DMS153 (cell line): ENCODE measurements at regions not wholly inside any gene's neighbourhood (a gene's known extent, or its start where the extent isn't known, plus 50 kb on each side); places are given as distances from the start of the nearest gene placed in this dataset.
"Not testable (repeated sequence)": the region's sequence is repeated elsewhere in the genome, so short reads cannot be mapped to it uniquely, and the experiment has no call there.

ENCODE experiments used
- DNase-seq: peaks from one replicate; lab custom pipeline; 2025; lab: John Stamatoyannopoulos, UW

DNA sequence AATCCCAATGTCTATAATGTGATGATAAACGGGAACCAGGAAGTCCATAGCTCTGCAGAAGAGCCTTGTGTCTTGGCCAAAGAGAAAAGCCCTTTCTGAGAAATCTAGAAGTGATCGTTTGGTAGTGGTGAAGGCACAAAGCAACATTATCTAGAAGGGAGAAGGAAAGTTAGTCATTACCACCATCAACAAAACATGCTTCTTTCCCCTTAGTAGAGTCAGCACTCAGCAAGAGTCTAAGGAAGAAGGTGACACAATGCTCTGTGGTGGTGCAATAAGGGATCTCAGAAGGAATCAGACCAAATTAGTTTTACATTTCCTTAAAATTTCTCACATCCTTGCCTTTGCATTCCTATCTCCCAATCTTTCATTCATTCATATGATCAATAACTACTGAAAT, 134.4 kb upstream of the PRDX6 start:
- DNase-seq = no peak

DNA sequence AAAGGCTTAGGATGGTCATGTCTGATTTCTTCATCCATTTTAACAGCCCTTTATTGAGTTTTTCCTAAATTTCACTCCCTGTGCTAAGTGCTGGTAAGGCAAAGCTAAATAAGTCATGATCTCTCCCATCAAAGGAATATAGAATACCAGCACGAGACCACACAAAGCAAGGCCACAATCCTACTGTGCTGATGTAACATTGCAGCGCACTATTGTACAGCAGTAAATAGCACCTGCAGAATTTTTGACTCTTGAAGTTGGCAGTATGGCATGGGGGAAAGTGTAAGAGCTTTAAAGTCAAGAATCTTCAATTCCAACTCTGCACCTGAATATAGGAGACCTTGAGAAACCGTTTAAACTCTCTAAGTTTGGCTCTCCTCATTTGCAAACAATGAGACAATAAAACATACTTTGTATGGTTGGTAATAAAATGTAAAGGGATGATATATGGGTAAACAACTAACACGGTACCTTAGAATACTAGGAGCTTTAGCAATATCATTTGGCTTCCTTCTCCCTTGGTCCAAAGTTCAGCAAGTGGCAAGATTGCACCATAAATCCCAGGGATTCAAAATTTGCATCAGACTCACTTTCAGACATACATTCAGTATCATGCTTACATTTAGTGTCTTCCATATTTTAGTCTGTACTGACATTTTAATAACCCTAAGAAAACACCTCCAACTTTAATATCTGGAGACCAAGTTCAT, 132.9 kb upstream of the PRDX6 start:
- no peak for DNase-seq

DNA sequence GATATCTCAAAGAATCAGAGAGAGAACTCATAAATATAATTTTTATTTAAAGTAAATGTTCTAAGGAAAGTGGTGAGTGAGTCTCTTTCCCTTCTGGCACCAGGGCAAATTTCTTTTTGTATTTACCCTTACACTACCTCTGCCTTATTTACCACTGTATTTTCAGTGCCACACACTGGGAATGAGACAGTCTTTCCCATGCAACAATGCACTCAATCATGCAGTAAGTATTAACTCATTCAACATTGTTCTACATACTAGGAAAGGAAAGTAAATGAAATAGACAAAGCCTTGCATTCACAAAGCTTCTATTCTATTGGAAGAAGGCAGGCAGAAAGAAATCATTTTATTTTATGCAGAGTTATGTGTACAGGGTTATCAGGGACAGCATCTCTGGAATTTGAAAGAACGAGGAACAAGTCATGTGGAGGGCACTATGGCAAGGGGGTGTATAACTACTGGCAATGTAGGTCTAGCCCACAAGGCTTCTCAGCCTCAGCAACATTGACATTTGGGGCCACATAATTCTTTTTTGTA, 129.8 kb upstream of the PRDX6 start:
- no peak for DNase-seq

DNA sequence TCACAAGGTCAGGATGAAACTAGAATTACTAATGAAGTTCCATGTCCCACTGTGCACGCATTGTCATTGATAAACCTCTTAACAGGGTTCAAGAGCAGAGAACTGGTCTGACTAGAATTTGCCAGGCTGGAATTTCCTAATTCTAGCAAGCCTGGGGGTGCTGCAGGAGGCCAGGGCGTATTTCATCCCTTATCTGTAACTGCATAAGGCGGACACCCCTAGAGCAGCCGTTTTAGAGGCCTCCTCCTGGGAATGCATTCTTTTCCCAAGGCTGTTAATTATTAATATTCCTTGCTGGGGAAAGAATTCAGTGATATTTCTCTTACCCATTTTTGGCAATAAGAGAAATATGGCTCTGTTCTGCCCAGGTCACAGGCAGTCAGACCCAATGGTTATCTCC, 124.5 kb upstream of the PRDX6 start:
- not testable (repeated sequence) for DNase-seq

DNA sequence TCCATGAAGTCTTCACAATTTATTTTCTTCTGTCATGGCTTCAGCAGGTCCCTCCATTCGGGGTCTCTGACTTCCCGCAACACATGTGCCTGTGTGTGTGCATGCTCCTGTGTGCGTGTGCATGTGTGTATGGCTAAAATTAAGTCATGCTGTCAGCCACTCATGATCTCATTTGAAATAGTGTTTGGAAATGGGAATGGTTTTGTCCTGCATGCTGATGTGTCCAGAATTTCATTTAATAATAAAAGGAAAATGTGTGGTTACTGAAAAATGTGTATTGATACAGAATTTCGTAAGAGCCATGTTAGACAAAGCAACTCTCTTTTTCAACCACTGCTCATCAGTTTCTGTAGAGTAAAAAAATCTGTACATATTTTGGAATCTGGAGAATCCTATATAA, 123.8 kb upstream of the PRDX6 start:
- no peak for DNase-seq

DNA sequence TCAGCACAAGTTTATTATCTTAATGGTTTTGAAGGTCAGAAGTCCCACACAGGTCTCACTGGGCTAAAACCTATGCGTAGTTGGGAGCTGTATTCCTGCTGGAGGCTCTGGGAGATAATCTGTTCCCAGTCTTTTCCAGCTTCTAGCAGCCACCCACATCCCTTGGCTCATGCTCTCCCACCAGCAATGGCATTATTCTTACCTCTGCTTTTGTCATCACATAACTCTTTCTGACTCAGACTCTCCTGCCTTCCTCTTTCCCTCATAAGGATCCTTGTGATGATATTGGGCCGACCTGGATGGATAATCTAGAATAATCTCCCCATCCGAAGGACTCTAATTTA, 122.2 kb upstream of the PRDX6 start:
- no peak for DNase-seq

DNA sequence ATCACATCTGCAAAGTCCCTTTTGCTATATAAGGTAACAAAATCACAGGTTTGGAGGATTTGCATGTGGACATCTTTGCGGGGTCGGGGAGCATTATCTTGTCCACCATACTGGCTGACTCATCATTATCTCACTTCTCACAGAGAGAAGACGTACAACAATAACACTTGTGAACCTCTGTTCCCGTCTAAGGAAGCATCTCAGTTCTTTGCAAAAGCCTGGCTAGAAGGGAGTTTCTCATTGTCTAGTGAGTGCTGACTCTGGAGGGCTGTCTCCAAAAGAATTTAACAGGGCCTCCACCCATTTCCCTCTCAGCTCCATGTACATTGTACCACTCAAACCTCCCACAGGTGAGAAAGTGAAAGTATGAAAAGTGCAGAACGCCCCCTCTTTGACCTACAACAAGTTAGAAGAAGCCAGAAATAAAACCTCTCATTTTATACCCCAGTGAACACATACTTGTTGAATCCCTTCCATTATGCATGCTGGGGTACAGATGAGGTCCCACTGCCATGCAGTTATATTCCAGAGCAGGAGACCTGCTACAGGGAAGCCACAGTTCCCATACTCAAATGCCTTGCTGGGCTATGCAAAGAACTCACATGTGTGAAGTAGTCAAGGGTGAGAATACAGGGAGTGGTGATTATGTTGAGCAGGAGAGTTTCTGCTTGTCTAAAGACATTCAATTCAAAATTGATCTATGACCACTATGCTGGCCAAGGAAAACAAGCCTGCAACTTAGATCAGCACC, 121.7 kb upstream of the PRDX6 start:
- no peak for DNase-seq

DNA sequence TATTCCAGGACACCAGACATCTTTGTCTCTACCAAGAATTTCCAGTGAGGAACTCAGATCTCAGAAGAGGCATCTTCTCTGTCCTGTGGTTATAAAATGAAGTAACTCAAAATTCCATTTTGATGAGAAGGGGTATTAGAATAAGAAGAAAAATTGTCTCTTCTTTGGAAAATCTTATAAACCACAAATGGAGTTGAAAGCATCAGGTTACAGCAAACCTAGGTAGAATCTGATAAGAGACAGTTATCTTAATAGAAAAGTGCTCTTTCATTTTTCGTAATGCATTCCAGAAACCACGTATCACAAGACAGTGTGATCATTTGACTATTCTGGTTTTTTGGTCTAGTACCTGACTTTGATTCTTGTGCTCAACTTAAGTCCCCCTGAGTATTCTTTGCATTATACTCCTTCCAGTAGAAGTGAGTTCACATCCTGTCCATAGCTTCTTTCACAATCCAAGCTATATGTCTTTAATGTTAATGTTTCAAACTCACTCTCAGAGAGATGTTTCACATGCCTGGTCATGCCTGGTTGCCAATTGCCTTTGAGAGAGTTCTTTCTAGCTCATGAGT, 120.9 kb upstream of the PRDX6 start:
- no peak for DNase-seq

DNA sequence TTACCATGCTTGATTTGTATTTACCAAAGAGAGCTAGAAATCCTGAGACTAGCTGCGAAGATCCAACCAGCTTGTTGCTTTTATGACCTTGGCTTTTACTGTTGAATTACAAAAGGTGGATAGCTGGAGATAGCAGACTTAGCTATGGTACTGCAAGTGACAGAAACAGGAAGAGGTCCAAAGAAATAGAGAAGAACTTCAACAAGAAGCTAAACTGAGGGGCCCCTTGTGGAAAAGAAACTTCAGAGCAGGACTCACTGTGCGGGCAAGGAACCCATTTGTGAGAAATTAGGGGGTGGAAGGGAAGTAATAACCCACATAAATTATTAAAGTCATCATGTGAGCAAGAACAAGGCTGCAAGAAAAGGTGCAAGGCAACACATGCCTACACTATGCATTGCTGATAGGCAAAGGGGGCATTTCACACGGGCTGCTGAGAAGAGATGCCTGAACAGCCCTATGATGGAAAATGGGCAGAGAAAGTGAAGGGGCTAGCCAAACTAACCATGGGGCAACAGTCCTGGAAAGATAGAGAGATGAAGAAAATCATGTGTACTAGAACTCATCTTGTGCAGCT, 116.6 kb upstream of the PRDX6 start:
- no peak for DNase-seq

DNA sequence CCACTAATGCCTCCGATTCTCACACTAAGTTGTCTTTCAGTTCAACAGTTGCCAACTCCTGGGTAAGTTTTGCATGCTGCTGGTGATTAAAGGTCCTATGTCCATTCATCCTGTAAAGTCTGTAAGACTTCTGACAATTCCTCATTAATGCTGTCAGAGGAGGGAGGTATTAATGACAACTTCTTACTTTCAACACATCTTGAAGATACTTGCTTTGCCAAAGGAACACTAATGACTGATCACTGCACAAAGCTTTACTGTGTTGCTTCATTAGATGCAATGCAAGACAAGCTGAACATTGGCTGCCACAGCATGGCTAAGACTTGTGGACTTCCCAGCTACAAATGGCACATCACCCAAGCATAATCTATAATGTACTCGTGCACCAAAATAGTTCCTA, 114.6 kb upstream of the PRDX6 start:
- DNase-seq = no peak

DNA sequence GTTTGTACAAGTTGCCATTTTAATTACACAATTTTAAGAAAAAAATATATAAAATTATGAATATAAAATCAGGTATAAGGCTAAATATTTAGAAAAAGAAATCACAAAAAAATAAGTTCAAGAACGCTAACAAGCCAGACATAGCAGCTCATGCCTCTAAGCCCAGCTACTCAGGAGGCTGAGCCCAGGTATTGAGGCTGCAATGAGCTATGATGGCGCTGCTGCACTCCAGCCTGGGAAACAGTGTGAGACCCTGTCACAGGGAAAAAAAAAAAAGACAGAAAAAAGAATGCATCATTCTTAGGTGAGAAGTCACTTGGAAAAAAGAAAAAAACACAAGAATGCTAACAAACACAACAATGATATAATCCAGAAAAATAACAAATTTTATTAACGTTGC, 112.3 kb upstream of the PRDX6 start:
- DNase-seq = no peak

DNA sequence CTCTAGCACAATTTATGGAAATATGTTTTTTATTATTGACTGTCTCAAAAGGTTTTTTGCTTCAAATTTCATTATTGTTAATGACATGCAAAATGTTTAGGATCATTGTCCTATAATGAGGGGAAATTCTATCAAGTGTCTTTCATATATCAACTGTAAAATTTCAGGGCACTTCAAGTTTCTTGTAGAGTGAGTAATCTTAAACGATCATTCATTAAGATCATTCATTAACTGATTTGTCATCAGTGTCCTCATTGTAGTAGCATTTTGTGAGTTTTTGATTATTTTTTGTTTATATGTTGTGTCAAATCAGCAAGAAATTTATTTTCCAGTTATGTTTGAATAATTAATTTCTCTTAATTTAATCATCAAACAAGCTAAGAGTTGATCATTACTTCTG, 111.8 kb upstream of the PRDX6 start:
- no peak for DNase-seq

DNA sequence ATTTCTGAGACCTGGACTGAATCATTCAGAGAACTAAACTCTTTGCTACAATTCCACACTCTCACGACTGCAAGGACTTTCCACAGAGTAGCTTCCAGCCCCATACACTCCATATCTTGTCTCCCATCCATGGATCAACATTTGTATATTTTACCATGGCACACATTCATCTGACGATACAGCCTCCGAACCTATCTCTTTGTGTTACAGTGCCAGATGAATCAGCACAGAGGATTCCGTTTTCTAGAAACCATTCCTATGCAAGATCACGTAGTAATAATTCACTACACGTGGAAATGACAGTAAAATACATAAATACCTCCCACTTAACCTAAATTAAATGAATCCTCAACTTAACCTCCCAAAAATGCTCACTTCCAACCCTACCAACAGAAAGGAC, 110.0 kb upstream of the PRDX6 start:
- no peak for DNase-seq

DNA sequence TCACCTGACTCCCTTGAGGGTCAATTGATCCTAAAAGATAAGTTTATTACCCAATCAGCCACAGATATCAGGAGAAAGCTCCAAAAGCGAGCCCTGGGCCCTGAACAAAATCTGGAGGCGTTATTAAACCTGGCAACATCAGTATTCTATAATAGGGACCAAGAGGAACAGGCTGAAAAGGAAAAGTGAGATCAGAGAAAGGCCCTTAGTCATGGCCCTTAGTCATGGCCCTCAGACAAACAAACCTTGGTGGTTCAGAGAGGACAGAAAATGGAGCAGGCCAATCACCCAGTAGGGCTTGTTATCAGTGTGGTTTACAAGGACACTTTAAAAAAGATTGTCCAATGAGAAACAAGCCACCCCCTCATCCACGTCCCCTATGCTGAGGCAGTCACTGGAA, 106.5 kb upstream of the PRDX6 start:
- DNase-seq = not testable (repeated sequence)

DNA sequence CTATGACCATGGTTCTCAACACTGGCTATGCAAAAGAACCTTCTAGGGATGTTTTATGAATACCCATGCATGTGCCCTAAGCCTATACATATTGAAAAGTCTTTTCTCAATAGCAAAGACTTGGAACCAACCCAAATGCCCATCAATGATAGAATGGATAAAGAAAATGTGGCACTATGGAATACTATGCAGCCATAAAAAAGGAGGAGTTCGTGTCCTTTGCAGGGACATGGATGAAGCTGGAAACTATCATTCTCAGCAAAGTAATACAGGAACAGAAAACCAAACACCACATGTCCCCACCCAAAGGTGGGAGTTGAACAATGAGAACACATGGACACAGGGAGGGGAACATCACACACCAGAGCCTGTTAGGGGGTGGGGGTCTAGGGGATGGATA, 101.1 kb upstream of the PRDX6 start:
- not testable (repeated sequence) for DNase-seq

DNA sequence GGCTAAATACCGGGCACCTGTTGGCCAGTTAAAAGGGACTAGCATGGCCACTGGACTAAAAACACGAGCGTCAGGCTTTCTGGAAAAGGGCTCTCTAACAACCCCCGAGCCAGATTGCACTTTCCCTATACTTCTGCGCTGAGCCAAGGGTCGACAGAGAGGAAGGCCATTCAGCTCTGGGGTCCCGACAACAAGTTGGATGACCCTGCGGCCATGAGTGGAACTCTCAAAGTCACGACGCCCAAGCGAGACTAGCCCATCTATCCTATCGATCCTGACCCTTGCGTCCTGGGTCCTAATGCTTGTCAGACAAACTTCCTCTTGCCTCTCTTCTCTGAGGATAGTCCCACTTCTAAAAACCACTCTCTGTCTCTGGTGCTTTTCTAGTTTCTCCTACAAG, 99.9 kb upstream of the PRDX6 start:
- DNase-seq = no peak

DNA sequence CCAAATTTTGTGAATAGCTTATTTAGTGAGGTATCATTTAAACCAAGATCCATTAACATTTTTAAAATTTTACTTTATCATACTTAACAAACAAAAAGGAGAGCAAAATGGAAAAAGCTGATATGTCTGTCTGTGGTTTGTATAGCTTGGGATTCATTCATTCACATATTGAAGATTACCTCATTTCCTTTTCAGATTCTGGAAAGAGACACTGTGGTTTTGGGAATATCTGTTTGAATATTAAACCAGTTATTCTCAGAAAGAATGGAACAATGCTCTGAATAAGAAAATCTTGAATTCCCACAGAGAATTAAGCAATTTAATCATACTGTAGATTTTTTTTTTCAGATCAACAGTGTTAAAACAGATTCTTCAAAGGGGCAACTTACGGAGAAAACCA, 93.8 kb upstream of the PRDX6 start:
- no peak for DNase-seq

DNA sequence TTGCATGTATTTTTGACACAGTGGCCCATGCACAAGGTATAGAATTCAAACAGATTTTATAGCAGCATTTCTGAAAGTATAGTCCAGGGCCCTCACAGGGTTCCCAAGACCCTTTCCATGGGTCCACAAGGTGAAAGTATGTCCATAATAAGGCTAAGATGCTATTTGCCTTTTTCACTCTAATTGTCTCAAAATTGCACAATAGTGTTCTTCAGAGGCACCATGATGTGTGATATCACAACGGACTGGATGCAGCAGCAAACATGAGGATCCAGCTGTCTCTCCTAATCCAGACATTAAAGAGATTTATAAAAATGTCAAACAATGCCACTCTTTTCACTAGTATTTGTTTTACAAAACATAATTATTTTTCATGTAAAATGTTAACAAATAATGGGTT, 88.8 kb upstream of the PRDX6 start:
- no peak for DNase-seq

DNA sequence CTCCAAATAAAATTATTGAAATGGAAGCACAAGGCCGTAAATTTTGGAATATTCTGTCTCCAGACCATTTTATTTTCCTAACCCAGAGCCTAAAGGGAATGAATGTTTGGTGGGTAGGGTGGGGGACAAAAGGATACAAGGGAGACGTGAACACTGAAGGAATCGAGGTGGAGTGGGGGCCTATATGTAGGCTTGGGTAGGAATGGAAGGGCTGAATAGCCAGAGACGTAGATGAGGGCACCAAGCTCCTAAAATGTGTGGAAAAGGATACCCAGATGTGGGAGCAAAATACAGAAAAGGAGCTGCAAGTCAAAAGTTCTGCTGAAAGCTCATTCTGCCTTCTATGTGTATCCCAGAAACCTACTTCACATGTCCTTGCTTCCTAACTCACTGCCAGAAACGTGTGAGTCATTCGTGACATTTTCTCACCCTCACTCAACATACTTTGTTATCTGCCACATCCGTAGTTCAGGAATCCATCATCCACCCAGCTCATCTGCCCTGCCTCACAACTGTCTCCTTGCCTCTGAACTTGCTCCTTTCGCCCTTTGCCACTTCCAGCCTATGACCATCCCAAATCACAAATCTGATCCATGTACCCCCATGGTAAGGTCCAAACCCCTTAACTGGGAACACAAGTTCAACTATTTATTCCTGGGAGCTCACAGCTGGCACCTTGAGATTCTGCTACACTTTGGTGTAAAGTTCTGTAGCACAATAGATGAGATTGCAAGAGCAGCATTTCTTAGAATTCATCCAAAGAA, 84.1 kb upstream of the PRDX6 start:
- DNase-seq = no peak

DNA sequence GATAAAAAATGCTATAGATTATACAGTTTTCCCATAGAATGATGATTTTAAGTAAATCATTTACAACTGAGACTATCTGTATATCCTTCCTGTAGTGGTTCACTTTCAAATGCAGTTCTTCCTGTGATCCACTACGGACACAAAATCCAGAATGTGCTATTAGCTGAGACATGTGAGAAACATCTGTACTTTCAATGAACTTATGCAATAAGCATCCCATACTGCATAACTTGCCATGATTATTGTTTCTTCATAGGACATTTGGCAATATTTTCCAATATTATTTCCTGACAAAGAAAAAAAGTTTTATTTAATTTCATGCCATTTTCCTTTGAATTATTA, 83.5 kb upstream of the PRDX6 start:
- no peak for DNase-seq

DNA sequence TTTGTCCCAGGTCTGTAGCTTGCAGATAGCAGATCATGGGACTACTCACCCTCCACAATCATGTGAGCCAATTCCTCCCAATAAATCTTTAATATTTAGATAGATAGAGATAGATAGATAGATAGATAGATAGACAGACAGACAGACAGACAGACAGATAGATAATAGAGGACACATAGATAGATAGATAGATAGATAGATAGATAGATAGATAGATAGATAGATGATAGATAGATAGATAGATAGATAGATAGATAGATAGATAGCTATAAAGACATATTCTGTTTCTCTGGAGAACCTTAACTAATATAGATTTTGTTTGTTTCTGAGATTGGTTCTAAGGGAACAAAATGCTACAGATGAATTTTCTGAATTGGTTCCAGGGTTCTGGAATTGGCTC, 82.3 kb upstream of the PRDX6 start:
- DNase-seq = not testable (repeated sequence)

DNA sequence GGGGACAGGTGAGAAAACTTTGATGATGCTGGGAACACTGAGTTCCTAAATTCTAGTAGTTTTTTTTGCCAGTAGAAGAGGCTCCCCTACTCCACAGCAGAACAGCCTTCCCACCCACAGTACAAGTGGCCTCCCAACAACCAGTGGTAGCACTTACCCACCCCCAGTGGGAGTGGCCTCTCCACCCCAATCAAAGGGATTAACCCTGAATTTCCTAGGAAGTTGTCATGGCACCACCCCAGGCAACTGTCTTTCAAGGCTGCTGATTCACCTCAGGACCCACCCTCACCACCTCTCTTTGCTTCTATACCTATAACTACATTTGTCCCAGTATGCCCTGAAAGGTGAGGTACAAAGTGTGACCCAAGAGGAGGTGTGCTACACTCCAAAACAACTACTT, 81.4 kb upstream of the PRDX6 start:
- DNase-seq = no peak
